HG02678 (cell line): ENCODE measurements at regions not wholly inside any gene's neighbourhood (a gene's known extent, or its start where the extent isn't known, plus 50 kb on each side); places are given as distances from the start of the nearest gene placed in this dataset.

Source experiments
- ATAC-seq: cut with Tn5 transposase; IDR thresholded peaks from one replicate; pipeline ENCODE4 v1.9.1; 2021; ENCODE audit warnings: mild to moderate bottlenecking, moderate library complexity; ENCODE audit not compliant: unreplicated experiment

GRCh38 chr4:89379511-89380044, 72.0 kb upstream of the GPRIN3 start:
- no peak for ATAC-seq

- no peak for ATAC-seq
These were observed 65.8 kb upstream of the GPRIN3 start for GRCh38 chr4:89373394-89373793.

- ATAC-seq: no peak
These were observed 64.0 kb upstream of the GPRIN3 start for GRCh38 chr4:89371614-89372013.

DNA sequence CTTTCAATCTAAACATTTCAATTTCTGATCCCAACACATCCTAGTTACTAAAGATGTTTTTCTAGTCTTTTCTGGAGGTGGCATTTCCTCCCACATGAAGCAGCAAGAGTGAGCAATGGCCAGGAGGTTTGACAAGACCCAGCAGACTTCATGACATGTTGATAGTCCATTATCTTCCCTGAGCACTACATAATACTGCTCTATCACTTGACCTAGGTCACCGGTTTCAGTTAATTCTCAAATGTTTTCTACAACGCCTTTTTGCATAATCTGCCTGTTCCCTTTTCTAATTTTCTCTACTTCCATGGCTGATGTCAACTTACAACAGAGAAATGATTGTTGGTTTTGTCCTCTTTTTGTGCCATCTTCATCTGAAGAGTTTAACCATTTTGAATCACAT, 62.0 kb upstream of the GPRIN3 start:
- no peak for ATAC-seq

DNA sequence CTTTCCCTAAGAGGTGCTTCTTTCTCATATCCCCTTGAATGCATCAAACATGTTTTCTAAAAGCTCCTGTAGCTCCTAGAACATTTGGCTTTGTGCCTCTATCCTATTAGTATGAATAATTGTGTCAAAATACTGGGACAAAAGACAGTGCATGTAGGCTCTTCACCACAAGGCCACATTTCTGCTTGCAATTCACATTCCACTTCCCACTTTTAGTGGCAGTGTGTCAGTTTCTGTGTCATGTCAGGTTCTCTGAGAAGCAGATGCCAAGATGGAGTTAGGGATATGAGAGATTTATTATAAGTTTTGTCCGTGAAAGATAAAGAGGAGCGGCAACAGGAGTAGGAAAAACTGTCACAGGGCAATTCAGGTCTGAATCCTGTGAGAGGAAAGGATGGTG, 61.3 kb upstream of the GPRIN3 start:
- ATAC-seq: no peak

- ATAC-seq: no peak
These were observed 58.2 kb upstream of the GPRIN3 start for GRCh38 chr4:89365776-89366175.

GRCh38 chr4:89365375-89365774, 57.8 kb upstream of the GPRIN3 start:
- no peak for ATAC-seq

DNA sequence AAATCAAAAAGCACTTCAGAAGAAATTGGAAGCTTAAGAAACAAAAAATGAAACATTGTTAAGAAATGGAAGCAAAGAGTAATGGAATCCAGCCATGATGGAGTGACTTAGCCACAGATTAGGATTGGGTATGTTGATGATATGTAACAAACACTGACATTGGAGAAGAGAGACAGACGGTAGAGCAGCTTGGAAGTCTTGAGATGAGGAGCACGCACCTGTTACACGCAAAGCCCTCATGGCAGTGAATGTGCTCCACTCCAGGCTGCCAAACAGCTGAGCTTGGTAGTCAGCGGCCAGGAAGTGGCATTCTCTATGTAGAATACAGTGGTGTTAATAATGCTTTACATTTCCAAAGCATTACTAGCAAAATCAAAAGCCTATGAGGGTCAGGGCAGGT, 56.9 kb upstream of the GPRIN3 start:
- no peak for ATAC-seq

DNA sequence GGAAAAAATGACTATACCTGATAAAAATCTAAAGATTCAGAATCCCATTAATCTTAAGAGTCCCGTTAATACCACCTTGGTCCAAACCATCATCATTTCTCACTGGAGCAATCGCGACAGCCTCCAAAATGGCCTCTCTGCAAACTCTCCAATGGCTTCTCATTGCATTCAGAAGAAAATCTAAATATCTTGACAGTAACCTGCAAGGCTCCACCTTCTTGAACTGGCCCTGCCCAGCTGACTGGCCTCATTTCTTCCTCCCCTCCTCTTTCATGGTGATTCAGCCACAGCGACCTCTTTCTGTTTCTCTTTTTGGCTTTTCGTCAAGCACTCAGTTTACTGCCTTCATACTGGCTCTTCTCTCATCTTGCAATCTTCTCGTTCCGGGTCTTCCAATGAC, 56.2 kb upstream of the GPRIN3 start:
- ATAC-seq: no peak

GRCh38 chr4:89358935-89359638, 51.5 kb upstream of the GPRIN3 start:
- no peak for ATAC-seq

DNA sequence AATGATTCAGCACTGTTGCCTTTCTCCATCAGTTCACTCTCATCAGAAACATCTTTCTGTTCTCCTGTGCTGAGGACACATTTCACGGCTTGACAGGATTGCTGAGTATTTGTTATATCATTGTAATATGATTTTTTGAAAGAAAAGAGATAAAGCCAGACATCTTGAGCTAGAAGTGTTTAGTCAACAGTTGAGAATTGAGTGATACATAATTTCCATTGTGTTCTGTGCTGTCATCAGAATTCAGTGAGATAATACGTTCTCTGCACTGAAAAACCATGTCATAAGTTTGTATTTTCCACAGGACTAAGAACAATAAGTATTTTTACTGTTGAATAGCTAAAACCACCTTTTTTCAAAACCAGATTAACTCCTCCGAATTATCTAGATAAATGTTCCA, 50.2 kb upstream of the GPRIN3 start:
- ATAC-seq: no peak
